ENCODE measurements at regions not wholly inside any gene's neighbourhood (a gene's known extent, or its start where the extent isn't known, plus 50 kb on each side); places are given as distances from the start of the nearest gene placed in this dataset.
"Not testable (repeated sequence)": the region's sequence is repeated elsewhere in the genome, so short reads cannot be mapped to it uniquely, and the experiment has no call there.

DNA sequence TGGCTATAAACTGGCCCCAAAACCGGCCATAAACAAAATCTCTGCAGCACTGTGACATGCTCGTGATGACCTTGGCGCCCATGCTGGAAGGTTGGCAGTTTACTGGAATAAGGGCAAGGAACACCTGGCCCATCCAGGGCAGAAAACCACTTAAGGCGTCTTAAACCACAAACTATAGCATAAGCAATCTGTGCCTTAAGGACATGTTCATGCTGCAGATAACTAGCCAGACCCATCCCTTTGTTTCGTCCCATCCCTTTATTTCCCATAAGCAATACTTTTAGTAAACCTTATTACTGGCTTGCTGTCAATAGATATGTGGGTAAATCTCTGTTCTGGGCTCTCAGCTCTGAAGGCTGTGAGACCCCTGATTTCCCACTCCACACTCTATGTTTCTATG is 113.0 kb upstream of the PRR16 start:
- intact Hi-C loops (cut with DNase I) = not testable (repeated sequence)

DNA sequence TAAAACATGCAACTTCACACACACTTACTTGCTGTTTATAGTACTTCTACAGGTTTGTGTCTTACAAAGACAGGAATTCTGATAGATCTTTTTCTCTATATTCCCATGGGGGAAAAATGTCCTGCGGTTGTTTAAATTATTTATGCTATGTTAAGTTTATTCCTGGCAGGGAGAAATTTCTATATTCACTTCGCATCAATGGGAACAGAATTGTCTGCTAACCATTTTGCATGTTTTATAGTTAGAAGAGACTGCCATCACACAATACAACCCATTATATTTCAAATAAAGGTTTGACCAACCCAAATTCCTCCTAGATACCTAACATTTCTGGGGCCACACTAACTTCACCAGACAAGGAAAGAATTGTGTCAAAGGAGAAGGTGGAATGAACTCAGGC is 110.0 kb upstream of the PRR16 start:
- DNase-seq = no peak
- intact Hi-C loops (cut with DNase I) = no loop called here

More for the DNA sequence above, 113.0 kb upstream of the PRR16 start:
- not testable (repeated sequence) for DNase-seq

DNA sequence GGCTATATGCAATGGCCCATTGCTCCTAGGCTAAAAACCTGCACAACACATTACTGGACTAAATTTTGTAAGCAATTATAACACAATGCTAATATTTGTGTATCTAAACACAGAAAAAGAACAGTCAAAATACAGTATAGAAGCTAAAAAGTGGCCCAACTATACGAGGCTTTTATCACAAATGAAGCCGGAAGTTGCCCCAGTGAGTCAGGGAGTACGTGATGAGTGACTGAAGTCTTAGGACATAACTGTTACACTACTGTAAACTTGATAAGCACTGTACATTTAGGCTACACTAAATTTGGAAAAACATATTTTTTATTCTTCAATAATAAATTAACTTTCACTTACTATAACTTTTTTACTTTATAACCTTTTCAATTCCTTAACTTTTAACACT is 105.2 kb upstream of the PRR16 start:
- no peak for DNase-seq
- intact Hi-C loops (cut with DNase I) = no loop called here

DNA sequence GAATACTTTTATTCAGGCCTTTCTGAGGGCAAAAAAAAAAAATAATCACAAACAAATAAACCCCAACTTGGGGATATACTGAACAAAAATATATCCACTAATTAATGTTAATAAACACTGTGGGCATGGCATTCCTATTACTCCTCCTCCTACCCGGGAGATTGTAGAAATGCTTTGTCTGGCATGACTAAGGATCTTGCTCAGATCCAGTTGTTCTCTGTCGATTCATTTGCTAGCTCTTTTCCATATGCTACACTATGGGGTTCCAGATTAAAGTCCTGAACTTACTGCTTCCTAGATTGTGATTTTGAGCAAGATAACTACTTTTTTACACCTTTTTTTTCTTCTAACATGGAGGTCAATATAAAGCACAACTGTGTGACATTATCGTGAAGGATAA is 102.2 kb upstream of the PRR16 start:
- DNase-seq = no peak
- intact Hi-C loops (cut with DNase I) = no loop called here

DNA sequence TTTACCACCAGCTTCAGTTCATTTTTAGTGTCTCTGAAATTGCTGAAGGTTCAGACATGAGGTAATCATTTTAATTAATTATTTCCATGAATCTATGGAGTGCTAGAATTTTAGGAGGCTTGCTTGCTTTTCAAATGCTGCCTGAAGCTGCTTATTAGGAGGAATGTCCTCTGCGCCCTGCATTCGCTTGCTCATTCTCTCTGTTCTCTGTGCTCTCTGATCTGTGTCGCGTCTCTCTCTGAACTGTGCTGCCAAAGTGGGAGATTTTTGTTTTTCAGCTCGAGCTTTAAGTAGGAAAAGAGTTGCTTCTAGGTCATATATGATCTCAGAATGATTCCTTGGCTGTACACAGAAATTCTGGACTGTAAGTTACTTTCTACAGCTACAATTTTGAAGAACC is 101.7 kb upstream of the PRR16 start:
- no peak for DNase-seq
- intact Hi-C loops (cut with DNase I) = no loop called here

DNA sequence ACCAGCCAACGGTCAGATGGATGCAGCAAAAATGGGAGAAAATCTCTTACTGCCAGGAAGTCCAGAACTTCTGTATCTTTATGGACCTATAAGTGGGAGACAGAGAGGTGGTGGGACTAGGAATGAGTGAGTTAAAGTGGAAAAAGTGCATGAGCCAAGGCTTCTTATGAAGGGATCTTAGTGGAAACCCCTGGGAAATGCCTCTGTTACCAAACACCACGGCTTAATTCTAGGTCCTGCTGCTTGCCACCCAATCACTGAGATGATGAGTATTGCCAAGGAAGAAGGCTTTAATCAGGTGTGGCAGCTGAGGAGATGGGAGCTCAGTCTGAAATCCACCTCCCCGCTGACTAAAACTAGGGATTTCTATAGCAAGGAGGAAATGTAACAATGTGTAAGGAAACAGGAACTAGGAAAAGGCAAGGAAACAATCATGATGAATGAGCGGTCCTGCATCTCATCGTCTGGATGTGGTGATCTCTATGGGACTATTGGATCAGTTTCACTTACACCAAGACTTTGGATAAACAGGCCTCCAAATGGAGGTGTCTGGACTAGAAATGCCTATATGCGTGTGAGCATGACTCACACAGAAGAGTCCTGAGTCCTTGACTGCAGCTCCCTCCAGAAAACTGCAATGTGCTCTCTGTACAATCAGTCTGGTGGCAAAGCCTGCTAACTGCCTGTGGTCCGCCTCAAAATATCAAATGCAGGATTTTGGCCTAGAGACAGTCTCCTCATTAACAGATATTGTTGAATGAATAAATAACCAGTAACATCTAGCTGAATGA is 98.2 kb upstream of the PRR16 start:
- no peak for DNase-seq
- intact Hi-C loops (cut with DNase I) = no loop called here

DNA sequence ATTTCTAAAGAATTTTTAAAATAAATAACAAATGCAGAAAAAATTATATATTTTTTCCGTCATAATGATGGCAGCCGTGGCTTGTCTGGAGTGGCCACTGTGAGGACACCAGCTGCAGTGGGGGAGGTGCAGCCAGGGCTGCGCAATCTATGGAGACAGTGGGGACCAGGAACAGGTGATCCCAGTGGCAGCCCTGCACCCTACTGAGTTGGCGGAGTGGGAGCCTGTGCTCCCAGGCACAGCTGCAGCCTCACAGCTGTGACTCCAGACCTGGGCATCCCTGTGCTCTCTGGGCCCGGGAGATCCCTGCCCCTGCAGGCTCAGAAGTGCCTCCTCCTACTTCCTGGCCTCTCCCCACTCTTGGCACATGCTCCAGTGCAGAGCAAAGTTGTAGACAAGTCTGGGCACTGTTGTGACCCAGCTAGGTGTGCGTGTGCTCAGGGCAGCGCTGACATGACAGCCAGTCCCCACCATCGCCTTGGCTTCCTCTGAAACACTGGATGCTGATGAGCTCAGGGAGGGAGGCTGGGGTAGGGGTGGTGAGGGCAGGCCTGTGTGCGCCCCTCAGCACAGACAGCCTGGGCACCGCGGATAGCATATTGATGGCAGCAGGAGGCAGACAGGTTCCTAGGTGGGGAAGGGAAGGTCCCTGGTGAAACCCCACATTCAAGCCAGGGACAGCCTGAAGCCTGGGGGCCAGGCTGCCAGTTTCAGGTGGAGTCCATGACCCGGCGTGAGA is 96.0 kb upstream of the PRR16 start:
- no peak for DNase-seq
- intact Hi-C loops (cut with DNase I) = no loop called here

DNA sequence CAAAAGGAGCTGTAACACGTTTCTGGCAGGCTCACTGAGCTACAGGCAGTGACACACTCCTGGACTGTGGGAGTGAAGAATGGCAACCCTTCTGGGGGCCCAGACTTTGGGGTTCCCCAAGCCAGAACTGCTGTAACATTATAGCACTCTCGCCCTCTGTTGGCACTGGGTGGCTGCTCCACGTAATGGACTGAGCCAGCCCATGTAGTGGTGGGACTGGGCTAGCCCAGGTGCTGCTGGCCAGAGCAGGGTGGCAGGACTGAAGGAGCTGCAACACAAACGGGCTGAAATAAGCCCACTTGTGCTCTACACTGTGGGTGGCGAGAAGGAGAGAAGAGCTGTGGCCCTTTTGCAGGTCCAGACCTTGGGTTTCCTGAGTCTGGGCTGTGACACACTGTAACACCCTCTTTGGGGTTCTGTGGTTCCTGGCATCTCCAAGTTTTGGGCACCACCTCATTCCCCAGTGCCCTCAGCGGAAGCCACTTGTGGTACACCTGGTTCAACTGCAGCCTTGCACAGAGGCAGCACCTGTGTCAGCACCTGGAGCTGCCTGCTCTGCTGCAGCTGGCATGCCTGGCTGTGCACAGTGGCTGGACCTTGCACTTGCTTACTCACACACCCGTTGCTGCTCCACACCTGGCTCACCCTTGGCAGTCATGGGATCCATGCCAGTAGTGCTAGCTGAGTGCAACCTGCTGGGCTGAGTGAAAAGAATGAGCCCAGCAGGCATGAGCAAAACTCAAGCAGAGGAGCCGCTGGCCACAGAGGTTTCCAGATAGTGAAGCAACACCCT is 95.0 kb upstream of the PRR16 start:
- no peak for DNase-seq
- intact Hi-C loops (cut with DNase I) = no loop called here

DNA sequence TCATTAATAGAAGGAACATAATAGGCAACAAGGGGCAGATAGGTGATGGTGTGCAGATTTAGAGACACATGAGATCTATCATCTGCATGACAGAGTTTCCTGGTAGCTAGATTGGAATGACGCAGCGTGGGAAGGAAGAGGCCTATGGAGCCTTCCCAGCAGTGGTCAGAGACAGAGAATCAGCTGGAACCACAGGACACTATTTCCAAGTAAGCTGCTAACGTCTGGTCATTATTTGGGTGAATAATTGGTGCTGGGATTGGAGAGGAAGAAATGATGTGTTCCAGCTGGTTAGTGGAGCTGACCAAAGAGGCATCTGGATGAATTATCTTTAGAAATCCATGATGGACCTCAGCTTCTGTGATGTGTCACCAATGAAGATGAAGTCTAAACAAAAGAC is 91.2 kb upstream of the PRR16 start:
- DNase-seq = no peak

DNA sequence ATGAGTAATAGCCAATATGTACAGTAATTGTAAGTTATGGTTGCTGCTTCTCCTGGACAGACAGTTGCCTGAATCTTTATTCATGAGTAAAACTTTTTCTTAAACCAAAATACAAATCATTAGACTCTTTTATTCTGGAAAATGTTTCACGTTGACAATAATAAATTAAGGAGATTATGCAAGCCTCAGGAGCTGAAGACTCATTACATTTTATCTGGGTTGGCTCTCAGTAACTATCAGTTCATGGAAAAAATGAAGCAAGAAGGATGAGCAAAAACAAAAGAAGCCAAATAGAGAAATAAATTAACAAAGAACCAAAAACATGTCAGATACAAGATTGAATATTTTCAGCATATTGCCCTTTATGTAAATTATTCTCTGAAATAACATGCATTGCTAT is 88.9 kb upstream of the PRR16 start:
- intact Hi-C loops (cut with DNase I) = no loop called here
- no peak for DNase-seq

More for the DNA sequence above, 91.2 kb upstream of the PRR16 start:
- intact Hi-C loops (cut with DNase I) = no loop called here

DNA sequence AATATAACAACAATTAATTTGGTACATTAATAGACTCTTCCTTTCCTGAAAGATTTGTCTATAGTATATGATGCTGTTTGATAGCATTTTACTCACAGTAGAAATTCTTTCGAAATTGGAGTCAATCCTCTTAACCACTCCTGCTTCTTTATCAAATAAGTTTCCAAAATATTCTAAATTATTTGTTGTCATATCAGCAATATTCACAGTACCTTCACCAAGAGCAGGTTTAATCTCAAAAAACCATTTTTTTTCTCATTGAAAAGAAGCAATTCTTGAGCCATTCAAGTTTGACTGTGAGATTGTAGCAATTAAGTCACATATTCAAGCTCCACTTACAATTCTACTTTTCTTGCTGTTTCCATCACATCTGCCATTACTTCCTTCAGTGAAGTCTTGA is 83.5 kb upstream of the PRR16 start:
- no peak for DNase-seq
- intact Hi-C loops (cut with DNase I) = no loop called here

DNA sequence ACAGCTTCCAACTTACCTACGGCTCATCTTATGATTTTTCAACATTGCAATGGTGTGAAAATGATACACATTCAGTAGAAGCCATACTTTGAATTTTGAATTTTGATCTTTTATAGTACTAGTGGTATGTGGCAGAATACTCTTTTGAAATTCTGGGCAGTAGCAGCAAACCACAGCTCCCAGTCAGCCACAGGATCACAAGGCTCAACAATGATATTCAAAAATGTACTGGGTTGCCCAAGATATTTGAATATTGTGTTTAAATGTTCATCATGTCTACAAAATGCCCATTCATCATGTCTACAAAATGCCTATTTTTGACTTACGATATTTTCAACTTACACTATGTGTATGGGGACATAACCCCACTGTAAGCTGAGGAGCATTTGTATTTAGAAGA is 81.3 kb upstream of the PRR16 start:
- no peak for DNase-seq
- intact Hi-C loops (cut with DNase I) = no loop called here

DNA sequence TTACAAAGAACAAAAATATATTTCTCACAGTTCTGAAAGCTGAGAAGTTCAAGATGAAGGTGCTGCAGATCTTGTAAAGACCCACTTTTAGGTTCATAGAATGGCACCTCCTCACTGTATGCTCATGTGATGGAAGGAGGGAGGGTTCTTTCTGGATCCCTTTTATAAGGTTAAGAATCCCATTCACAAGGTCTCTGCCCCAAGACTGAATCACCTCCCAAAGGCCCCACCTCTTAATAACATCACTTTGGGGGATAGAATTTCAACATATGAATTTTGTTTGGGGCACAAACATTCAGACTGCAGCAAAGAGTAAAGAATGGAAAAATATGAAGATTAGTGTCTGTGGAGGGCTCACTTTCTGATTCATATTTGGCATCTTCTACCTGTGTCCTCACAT is 77.1 kb upstream of the PRR16 start:
- no peak for DNase-seq
- intact Hi-C loops (cut with DNase I) = no loop called here

DNA sequence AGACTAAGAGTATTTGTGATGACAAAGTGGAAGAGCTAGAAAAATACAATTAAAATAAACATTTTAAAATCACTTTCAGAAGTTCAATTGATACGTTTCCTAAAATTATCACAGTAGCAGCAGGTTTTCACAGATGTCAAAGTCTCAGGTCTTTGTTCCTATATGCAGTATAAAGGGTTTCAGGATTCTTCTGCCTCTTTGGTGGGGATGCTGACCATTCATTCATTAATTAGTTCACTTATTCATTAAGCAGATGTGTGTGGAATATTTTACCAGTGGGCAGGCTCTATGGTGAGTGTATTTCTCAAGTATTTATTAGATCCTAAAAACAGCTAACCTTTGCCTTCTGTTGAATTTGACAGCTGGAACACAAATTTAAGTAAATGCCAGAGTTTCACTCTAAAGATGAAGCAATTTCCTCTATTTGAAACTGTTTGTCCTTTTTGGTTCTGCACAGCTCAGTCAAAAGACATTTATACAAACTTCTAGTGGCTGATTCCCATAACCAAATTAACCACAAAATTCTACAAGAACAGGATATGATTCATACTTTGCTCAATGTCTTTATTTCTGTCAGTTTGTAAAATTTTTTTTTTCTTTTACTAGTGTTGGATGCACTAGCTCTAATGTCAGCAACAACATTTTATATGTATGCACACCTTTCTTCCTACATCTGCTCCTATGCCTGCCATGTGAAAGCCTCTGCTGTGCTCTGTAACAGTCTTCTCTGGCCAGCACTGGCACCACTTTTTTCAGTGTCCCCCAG is 75.9 kb upstream of the PRR16 start:
- intact Hi-C loops (cut with DNase I) = no loop called here

DNA sequence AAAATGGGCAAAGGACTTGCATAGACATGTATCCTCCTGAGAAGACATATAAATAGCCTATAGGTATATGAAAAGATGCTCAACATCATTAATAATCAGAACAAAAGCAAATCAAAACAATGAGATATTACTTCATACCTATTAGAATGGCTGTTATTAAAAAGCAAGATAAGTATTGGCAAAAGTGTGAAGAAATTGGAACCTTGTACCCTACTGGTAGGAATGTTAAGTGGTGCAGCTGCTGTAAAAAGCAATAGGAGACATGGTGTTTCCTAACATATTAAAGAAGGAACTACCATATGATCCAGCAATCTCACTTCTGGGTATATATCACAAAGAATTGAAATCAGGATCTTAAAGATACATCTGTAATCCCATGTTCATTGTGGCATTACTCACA is 69.8 kb upstream of the PRR16 start:
- intact Hi-C loops (cut with DNase I) = no loop called here
- no peak for DNase-seq

More for the DNA sequence above, 75.9 kb upstream of the PRR16 start:
- no peak for DNase-seq

DNA sequence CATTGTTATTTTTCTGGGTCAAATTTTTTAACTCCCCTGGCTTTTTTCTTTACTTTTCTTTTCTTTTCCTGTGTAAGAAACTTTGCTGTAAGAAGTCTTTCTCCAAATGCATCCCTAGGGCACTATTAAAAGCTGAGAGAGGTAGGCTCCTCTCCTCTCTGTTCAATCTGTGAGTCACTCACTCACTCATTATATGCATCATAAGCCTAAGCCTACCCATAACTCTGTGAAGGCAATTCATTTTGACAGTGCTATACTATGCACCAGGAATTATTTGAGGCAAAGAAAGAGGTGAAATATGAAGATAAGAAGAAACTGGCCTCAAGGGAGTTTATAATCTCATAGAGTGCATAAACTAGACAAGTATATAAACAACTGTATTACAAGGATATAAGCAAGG is 67.9 kb upstream of the PRR16 start:
- DNase-seq = no peak
- intact Hi-C loops (cut with DNase I) = no loop called here

DNA sequence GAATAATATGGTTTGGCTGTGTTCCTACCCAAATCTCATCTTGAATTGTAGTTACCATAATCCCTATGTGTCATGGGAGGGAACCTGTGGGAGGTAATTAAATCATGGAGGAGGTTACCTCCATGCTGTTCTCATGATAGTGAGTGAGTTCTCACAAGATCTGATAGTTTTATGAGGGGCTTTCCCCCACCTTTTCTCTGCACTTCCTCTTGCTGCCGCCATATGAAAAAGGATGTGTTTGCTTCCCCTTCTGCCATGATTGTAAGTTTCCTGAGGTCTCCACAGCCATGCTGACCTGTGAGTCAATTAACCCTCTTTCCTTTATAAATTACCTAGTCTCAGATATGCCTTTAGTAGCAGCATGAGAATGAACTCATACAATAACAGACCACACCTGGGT is 63.7 kb upstream of the PRR16 start:
- intact Hi-C loops (cut with DNase I) = no loop called here
- no peak for DNase-seq

DNA sequence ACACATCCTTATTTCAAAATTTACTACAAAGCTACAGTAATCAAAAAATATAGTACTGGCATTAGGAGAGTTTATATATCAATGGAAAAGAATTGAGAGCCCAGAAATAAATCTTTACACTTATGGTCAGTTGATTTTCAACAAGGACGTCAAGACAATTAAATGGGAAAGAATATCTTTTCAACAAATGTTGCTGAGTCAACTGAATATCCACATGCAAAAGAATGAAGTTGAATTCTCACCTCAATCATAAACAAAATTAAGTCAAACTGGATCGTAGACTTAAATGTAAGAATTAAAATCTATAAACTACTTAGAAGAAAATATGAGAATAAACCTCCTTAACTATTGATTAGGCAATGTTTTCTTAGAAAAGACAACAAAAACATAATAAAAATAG is 61.5 kb upstream of the PRR16 start:
- intact Hi-C loops (cut with DNase I) = no loop called here
- no peak for DNase-seq

DNA sequence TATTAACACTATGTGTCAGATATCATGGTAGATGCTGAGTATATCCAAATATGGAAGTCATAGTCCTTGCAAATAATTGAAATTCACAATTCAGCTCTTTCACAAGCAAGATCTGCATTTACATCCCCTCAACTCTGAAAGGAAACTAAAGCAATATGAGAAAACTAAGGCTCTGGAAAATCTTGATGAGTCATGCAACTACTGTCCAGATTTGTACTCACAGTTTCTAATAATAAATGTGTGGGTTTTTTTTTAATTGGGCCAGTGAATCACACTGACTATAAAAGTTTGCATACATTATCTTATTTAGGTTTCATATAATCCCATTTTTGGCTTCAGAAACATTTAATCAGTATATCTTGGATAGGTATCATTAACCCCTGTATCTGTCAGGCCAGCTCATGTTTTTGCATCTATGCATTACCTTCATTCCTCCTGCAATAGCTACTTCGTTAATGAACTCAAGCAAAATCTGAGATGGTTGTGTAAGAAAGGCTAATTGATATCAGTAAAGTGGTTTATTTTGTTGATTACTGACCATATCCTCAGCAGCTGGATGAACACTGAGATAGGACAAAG is 58.7 kb upstream of the PRR16 start:
- intact Hi-C loops (cut with DNase I) = no loop called here
- no peak for DNase-seq
